ENCODE measurements at regions not wholly inside any gene's neighbourhood (a gene's known extent, or its start where the extent isn't known, plus 50 kb on each side); places are given as distances from the start of the nearest gene placed in this dataset.

- Histone ChIP-seq H3K9me2 (ENCODE audit: insufficient read depth) (no peaks in the 10 kb centered on the region), H3K27me3 (ENCODE audit: insufficient read depth, low read length) (no peaks in the 10 kb centered on the region; the same call in 1 of the 2 replicates), H3K4me2 (ENCODE audit: low read length) (no peak overlapping the region), H3K9ac (ENCODE audit: low read length) (no peak overlapping the region), H3K9me3 (ENCODE audit: control insufficient read depth in 1 of 2, insufficient read depth in 1 of 2, low read depth in 1 of 2, low read length in 2 of 2) (no peaks in the 10 kb centered on the region), H2AFZ (ENCODE audit: low read depth, low read length, poor library complexity, severe bottlenecking) (no peak overlapping the region), H3K4me3 (replicated peaks in 1 of 2; ENCODE audit: low read depth in 1 of 2, low read length in 2 of 2) (no peak overlapping the region), H3K4me1 (ENCODE audit: control insufficient read depth in 1 of 2, insufficient read depth in 2 of 2, low read length in 2 of 2) (no peaks in the 10 kb centered on the region), H4K20me1 (ENCODE audit: insufficient read depth) (no peaks in the 10 kb centered on the region), H3K27ac (ENCODE audit: low read depth, low read length) (no peak overlapping the region), H3K79me2 (ENCODE audit: insufficient read depth, low read length) (no peaks in the 10 kb centered on the region), H3K36me3 (ENCODE audit: control insufficient read depth in 1 of 2, insufficient read depth in 2 of 2, low read length in 2 of 2) (no peaks in the 10 kb centered on the region)
- DNase-seq (ENCODE audit: low read depth, low spot score) = no peak
- TF ChIP-seq CBX3 (IDR thresholded peaks at IDR 0.05; ENCODE audit: low read depth) = no peak
- no peak for TF ChIP-seq EZH2 (IDR thresholded peaks at IDR 0.05)
- no peak for TF ChIP-seq POLR2AphosphoS5 (IDR thresholded peaks at IDR 0.05; ENCODE audit: low read depth, low read length)
- no peak for TF ChIP-seq REST (IDR thresholded peaks at IDR 0.05; ENCODE audit: low read depth)
- no peak for TF ChIP-seq EZH2phosphoT487 (IDR thresholded peaks at IDR 0.05; ENCODE audit: borderline replicate concordance)
- TF ChIP-seq SP1 (IDR thresholded peaks at IDR 0.05; ENCODE audit: low read depth) = no peak
- TF ChIP-seq SIN3A (IDR thresholded peaks at IDR 0.05; ENCODE audit: low read depth) = no peak
- ChIA-PET CTCF (no interaction called here), POLR2A (no interaction called here), RAD21 (ENCODE audit: low non-redundant PET in 1 of 2, low total read pairs in 2 of 2, uncharacterized antibody in 2 of 2, unreplicated experiment in 2 of 2) (no interaction called here)
- intact Hi-C loops (cut with micrococcal nuclease) = no loop called here
- ATAC-seq = no peak
- no TSS peak for BruUV-seq (replicated peaks)
Observed at GRCh38 chr15:70353606-70354345, 256.1 kb upstream of the TLE3 start.
